GM18909 (cell line): ENCODE measurements at regions not wholly inside any gene's neighbourhood (a gene's known extent, or its start where the extent isn't known, plus 50 kb on each side); places are given as distances from the start of the nearest gene placed in this dataset.
"Not testable (repeated sequence)": the region's sequence is repeated elsewhere in the genome, so short reads cannot be mapped to it uniquely, and the experiment has no call there.

Source experiments
- ATAC-seq: cut with Tn5 transposase; IDR thresholded peaks from one replicate; pipeline ENCODE4 v1.9.1; 2021; ENCODE audit warnings: mild to moderate bottlenecking; ENCODE audit not compliant: unreplicated experiment, poor library complexity

DNA sequence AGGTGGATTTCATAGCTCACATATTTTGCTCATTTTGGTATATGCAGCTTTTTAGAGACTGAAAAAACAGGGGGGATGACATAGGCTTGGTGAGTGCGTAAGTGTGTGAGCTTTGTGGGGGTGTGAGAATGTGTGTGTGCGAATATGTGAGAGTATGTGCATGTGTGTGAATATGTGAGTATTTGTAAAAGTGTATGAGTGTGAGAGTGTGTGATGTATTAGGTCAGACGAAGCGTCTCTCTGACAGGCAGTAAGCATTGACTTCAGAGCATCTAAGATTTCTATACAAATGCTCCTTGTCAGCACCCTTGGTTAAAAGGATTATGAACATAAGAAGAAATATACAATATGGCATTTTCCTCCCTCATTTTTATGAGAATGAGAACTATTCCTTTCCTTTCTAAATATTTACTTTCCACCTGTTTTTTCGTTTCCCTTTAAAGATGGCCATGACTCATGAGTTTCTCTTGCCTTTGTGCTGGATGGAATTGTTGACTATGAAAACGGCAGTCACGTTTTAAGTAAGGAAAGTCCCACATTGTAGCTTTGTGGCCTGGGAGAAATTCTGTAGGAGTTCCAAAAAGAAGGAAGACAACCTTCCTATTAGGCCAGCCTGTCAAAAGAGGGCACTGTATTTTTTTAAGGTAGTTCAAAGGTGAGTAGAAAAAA is 276.4 kb downstream of the FOXL1 start:
- ATAC-seq: no peak

- no peak for ATAC-seq
Observed at GRCh38 chr16:86856946-86857586, 278.7 kb downstream of the FOXL1 start.

GRCh38 chr16:86857807-86858206 is 279.5 kb downstream of the FOXL1 start:
- ATAC-seq: no peak

GRCh38 chr16:86858501-86858900 is 280.2 kb downstream of the FOXL1 start:
- ATAC-seq: no peak

GRCh38 chr16:86861270-86861858 is 283.0 kb downstream of the FOXL1 start:
- not testable (repeated sequence) for ATAC-seq

DNA sequence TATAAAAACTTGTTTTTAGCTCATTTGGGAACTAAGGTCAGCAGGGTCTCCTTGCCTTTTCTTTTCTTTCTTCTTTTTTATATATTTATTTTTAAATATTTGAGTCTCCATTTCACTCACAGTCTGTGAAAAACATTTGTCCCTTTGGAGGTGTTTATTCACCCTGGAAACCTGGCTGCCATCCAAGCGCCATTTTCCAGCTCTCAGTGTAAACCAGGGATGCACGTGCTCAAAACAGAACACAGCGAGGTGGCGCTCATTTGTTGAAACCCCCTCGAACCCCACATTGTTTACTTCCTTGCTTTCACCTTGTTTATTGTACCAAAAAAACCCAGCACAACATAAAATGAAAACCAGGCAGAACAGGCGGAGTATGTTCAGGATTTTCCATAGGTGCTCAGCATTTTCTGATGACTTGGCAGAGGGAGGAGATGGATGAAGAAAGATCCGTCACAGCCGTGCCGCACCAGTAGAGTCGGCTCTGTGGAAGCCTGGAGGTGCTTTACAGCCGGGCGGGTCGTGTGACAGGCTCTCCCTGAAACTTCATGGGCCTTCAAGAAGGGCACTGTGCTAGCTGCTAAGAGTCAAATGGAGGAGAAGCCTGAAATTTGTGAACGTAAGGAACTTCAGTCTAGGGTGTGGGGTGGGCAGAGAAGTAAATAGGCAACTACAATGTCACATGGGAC is 284.4 kb downstream of the FOXL1 start:
- ATAC-seq: no peak

GRCh38 chr16:86863609-86864008 is 285.3 kb downstream of the FOXL1 start:
- ATAC-seq: no peak

GRCh38 chr16:86864586-86864985 is 286.2 kb downstream of the FOXL1 start:
- ATAC-seq: no peak

DNA sequence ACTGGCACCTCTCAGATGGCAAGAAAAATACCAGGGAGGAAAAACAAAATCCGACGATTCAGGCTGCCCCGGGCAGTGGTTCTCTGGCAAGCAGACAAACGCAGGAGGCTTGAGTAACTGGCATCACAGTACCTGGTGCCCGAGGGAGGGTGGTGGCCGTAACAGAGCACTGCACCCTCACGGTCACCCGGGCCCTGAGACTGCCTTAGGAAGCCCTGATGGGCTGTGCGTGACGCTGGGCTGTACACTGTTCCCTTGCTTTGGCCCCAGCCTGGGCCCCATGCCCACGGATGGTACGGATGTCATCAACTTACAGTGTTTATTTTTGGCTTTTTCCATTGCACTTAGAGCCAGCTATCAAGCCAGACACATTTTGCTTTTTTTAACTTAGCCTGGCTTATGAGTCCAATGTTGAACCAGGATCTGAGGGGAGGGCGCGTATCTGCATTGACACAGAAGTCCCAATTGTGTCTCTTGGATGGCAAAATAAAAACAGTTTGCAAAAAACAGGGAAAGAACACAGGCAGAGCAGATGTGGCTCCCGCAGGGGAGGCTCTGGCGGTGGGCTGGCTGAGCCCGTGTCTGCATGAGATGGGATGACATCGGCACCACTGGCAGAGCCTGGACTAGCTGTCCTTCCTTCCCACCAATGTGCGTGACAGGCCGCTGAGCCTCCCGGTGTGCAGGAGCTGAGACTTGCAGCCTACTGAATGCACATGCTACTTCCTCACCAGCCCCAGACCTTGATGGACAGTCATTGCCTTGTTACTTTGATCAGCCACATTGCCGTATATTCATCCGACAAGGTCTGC is 287.7 kb downstream of the FOXL1 start:
- ATAC-seq: no peak

- no peak for ATAC-seq
Observed at GRCh38 chr16:86866986-86867722, 288.8 kb downstream of the FOXL1 start.

GRCh38 chr16:86868070-86868469 is 289.7 kb downstream of the FOXL1 start:
- ATAC-seq: no peak

GRCh38 chr16:86868786-86869185 is 290.4 kb downstream of the FOXL1 start:
- no peak for ATAC-seq

DNA sequence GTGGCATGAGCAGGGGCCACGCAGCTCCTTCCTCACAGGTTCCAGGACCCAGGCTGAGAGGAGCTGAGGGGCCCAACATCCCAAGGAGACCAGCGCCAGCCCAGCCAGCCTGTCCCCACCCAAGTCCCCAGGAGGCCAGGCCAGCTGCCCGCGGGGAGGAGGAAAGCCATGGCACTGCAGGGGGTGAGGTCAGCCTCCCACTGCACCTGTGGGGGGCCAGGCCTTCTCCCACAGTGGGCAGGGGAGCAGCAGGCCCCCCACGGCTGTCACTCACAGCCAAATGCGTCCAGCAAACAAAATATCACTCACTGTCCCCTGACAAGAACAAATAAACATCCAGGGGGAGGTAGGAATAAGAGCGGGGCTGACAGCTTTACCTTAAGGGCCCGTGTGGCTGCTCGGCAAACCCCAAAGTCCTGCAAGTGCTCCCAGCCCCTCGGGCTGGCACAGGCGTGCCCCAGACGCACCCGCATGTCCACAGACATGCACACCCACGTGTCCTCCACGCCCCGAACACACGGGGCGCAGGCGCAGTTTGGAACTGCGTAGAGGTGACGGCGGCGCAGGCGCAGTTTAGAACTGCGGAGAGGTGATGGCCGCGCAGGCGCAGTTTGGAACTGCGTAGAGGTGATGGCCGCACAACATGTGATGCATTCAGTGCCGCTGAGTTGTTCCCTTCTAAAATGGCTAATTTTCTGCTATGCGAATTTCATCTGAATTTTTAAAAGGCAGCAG is 291.1 kb downstream of the FOXL1 start:
- ATAC-seq: no peak

DNA sequence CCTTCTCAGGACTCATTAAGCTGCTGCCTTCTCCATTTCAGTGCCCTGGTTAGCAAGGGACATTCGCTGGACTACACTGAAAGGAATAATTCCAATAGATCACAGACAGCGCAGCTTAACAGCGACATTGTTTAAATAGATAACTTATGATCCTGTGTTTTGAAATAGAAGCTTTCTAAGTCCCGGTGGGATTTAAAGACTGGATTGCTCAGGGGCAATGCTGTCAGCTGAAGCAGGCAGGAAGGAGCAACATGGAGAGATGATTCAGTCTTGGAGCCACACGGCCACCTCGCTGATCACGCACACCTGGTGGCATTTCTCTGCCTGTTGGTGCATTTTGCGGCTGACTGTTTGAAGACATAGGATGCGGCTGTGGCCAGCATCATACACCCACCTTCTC is 292.0 kb downstream of the FOXL1 start:
- no peak for ATAC-seq

- no peak for ATAC-seq
Observed at GRCh38 chr16:86872131-86872530, 293.8 kb downstream of the FOXL1 start.

GRCh38 chr16:86872833-86873232 is 294.5 kb downstream of the FOXL1 start:
- ATAC-seq: no peak

GRCh38 chr16:86874141-86874540 is 295.8 kb downstream of the FOXL1 start:
- ATAC-seq: no peak

DNA sequence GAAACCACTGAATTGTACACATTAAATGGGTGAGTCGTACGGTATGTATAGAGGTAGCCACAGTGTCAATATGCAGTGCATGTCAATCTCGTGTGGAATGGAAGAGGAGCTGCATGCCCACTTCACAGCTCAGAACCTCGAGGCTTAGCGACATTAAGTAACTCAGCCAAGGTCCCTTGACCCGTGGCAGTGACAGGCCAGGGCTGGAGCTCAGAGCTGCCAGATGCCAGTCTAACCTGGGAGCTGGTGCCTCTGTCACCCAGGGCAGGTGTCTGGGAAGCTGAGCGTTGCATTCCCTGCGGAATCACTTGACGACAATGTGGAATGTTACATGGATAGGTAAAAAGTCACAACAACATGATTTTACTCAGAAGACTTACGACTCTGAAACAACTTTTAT is 298.1 kb downstream of the FOXL1 start:
- no peak for ATAC-seq

DNA sequence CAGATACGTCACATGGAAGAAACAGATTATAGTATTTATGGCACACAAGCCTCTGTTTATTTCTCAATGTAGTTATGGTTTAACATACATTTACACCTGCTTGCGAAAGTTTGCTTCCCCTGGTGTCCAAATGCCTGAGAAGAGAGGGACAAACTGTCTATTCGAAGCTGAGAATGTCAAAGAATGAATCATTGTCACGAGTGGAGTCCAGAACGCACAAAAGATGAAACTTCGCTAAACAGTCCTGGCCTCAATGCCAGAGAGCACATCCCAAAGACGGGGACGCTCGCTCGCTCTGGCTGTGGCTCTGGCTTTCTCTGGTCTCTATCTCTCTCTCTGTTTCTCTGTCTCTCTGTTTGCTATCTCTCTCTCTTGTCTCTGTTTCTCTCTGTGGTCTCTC is 298.8 kb downstream of the FOXL1 start:
- ATAC-seq: no peak
